NOMO-1 (cell line): ENCODE measurements at regions not wholly inside any gene's neighbourhood (a gene's known extent, or its start where the extent isn't known, plus 50 kb on each side); places are given as distances from the start of the nearest gene placed in this dataset.

Experiments used
- DNase-seq, 2 experiments: peaks; one replicate each; lab custom pipeline; 2025; ENCODE audit not compliant: unreplicated experiment in 2 of 2; lab: John Stamatoyannopoulos, UW

- DNase-seq: no peak
Observed at GRCh38 chr5:148941810-148942209, 115.4 kb downstream of the ADRB2 start.

- no peak for DNase-seq
Observed at GRCh38 chr5:148949841-148950470, 112.9 kb downstream of the SH3TC2 start.

GRCh38 chr5:148950471-148950863 lies 112.4 kb downstream of the SH3TC2 start:
- DNase-seq: no peak

GRCh38 chr5:148950892-148951291 lies 112.0 kb downstream of the SH3TC2 start:
- DNase-seq: no peak

GRCh38 chr5:148951612-148952011 lies 111.2 kb downstream of the SH3TC2 start:
- no peak for DNase-seq

GRCh38 chr5:148952097-148952867 lies 110.6 kb downstream of the SH3TC2 start:
- peak in 1 of 2 experiments; percentile 16 for DNase-seq

- no peak for DNase-seq
Observed at GRCh38 chr5:148953711-148954110, 109.2 kb downstream of the SH3TC2 start.
